D341Med (cell line): ENCODE measurements at regions not wholly inside any gene's neighbourhood (a gene's known extent, or its start where the extent isn't known, plus 50 kb on each side); places are given as distances from the start of the nearest gene placed in this dataset.
A peak's percentile ranks its signal among the peaks of the same experiment; 100 is the strongest.
"Not testable (repeated sequence)": the region's sequence is repeated elsewhere in the genome, so short reads cannot be mapped to it uniquely, and the experiment has no call there.

ENCODE experiments used
- DNase-seq: peaks from one replicate; pipeline ENCODE4 v3.0.0; 2012; ENCODE audit warnings: low spot score

DNA sequence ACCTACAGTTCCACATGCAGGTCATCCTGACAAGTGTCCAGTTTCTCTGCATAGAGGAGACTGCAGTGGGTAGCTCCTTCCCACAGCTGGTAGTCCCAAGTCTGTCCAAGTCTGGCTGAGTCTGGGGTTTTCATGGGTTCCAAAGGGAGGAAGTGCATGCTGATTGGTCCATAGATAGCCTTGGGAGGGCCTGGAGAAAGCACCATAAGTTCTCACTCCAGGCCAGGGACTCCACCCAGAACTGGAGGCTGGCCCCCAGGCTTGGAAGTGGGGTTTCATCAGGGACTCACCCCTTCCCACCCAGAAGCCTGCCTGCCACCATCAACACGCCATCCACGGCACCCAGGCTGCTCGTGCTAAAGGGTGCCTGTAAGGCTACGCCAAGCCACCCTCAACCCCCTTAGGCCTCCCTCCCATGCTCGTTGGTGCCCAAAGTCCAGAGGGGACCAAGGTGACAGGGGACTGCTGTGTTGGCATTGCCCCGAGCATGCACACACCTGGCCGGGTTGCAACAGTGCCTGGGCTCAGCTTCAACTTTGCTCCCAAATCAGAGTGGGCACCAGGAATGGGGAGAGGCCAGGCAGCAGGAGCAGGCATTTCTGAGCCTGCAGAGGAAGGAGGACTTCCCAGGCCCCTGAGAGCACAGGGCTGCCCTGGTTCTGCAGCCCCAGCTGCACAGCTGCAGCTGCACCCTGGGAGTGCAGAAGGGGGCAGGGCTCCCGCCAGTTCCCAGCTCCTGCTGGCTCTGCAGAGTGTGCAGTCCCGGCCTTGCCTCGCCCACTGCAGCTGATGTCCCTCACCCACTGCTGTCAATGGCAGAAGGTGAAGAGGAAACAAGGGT lies 116.5 kb upstream of the MAP2 start:
- DNase-seq, result no peak

DNA sequence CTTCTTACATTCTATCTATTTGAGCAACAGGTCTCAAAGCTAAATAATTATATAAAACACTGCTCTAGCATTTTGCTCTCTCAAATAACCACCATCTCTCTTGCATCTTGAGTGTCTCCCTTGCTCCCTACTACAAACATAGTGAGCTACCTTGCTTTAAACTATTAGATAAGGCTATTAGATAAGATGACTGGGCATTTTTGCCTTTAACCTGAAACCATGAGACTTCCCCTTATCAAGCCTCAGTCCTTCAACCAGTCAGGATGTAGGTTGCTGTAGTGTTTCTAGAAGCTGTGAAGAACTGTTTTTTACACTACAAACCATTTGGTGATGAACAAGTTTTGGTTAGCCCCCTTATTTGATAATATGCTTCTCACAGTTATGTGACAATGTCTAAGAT lies 115.4 kb upstream of the MAP2 start:
- DNase-seq, result no peak

DNA sequence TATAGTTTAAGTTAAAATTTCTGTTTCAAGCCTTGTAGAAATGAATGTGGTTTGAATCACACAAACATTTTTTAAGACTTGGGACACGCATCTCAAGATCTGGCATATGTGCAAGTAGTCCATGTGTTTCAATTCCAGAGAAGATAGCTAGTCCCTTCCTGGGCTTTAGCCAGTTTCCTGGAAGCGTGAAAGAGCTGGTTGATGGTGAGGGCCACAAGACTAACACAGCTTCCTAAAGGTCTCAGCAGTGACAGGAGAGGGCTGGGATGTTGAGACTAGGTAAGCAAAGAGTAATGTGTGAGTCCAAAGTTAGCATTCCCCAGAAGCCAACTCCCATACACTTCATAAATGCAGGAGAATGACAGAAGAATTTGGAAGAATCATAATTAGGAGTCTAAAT lies 111.9 kb upstream of the MAP2 start:
- no peak for DNase-seq

GRCh38 chr2:209312450-209312849 lies 111.4 kb upstream of the MAP2 start:
- not testable (repeated sequence) for DNase-seq

- DNase-seq, result no peak
Observed at GRCh38 chr2:209314653-209315052, 109.2 kb upstream of the MAP2 start.

GRCh38 chr2:209316141-209316540 lies 107.7 kb upstream of the MAP2 start:
- no peak for DNase-seq

GRCh38 chr2:209321076-209321475 lies 102.8 kb upstream of the MAP2 start:
- no peak for DNase-seq

GRCh38 chr2:209321581-209321980 lies 102.3 kb upstream of the MAP2 start:
- DNase-seq, result no peak

GRCh38 chr2:209322041-209322440 lies 101.8 kb upstream of the MAP2 start:
- no peak for DNase-seq

- no peak for DNase-seq
Observed at GRCh38 chr2:209322905-209323512, 100.8 kb upstream of the MAP2 start.

DNA sequence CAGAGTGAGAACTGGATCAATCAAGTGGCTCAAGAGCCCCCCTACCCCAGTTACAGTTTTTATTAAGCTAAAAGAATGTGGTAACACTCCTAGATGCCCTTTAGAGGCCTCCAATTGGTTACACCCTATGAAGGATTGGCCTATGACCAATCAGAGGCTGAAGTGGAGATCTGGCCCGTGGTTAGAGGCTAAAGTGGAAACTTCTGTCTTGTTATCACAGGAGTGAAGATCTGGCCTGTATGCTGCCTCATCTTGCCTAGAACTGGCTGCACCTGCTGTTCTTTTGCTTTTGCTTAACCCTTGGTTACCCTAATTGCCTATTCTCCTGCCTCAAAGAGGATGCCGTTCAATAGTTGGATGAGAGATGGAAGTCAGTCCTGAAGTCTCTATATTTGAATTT lies 100.1 kb upstream of the MAP2 start:
- DNase-seq, result no peak

GRCh38 chr2:209324281-209324680 lies 99.6 kb upstream of the MAP2 start:
- DNase-seq, result no peak

DNA sequence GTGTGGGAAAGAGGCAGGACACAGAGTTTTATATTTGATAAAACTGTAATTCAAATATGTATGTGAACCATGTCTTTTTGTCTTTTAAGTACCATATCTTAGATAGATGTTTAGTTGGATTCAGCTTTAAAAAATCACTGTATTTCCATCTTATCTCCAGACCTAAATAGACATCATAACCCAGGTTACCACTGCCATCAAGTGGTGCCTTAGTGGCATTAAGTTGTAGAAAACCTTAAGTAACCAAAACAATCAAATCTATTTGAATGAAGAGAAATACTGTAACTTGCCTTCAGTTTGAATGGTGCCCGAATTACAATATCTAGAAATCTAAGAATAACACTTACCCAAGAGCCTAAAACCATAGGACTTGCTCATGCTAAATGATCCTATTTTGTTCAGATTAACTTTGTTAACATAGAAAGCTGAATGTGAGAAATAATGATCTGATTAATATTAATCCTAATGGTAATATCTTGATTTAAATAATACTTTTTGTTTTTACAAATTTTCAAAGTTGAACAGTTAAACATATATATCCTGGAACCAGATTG lies 92.5 kb upstream of the MAP2 start:
- DNase-seq, result no peak

DNA sequence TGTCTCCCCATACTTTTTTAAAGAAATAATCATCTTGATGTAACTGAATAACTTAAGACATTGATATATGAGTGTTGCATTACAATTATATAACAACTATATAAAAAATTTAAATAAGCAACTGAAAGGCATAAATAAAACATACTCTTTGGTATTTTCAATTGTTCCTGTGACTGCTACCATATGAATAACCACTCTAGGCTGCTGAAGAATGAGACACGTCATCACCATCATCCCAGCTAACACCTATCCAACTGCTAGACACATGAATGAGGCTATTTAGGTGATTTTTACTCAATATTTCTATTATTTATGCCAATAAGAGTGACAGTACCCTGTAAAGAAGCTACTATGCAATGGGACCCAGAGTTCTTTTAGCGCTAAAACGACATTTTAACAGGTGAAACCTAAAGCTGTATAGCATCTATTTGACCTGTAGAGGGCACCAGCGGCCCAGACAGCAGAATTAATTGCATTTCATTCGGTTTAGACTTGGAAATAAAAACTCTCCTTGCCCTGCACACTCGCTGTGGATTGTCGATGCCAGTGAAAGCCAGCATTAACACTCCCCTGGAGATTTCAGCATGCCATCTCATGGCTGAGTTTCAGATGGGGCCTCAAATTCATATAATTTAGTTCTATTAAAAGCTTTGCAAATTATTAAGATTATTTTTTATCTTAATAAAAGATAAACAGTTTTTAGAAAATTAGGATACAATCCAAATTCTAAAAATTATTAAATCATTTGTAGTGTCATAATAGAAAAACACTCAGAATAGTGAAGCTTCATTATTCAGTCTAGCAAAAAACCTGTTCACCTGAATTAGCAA lies 89.4 kb upstream of the MAP2 start:
- peak; percentile 60 for DNase-seq

DNA sequence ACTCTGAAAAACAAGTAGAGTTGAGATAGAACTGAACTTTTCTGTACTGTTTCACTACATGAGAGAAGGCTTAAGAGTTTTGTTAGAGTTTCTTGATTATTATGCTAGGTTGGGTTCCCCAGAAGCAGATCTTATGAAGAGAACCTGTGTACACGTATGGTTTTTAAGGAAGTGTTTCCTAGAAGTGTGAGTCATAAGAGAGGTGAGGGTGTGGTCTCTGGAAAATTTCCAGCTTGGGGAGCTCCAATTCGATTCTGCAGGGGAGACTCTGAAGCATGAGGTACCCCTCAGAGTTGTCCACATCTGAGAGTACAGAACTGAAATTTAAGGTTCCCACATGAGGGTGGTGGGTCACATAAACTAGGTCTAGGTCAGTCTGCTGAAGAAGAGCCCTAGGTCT lies 83.3 kb upstream of the MAP2 start:
- no peak for DNase-seq

DNA sequence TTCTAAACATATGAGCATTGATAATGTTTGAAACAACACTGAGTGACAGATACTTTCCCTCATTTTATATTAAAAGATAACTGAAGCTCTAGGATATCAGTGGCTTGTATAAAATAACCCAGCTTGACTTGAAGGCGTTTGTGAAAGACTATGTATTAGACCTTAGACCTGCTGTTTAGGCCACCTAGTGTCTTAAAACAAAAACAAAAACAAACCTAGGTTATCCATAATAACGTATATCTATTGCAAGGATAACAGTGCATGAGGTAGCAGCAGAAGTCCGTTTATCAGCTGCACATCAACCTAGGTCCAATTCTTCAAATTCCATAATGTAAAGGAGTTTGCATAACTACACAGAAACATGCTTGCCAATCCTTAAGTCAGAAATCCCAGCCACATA lies 79.5 kb upstream of the MAP2 start:
- DNase-seq, result no peak

- DNase-seq, result no peak
Observed at GRCh38 chr2:209348433-209348832, 75.4 kb upstream of the MAP2 start.

GRCh38 chr2:209351636-209352035 lies 72.2 kb upstream of the MAP2 start:
- no peak for DNase-seq

DNA sequence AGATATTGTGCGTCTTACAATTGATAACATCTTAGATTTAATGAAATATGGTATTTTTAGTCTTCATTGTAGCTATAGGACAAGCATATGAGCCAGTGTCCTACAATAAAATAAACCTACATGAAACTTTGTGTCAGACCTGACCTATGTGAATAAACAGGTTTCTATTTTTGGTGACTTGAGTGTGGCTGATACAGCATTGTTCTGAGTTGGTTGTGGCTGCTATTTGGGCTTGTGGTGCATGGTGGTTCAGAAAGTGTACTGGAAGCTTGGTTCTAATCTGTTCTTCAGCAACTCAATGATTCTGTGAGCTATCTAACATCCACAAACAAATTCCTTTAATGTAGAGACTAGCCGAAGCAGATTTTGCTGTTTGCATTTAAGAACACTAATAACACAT lies 64.9 kb upstream of the MAP2 start:
- no peak for DNase-seq

- no peak for DNase-seq
Observed at GRCh38 chr2:209367075-209367747, 56.6 kb upstream of the MAP2 start.

- no peak for DNase-seq
Observed at GRCh38 chr2:209368406-209368805, 55.4 kb upstream of the MAP2 start.

DNA sequence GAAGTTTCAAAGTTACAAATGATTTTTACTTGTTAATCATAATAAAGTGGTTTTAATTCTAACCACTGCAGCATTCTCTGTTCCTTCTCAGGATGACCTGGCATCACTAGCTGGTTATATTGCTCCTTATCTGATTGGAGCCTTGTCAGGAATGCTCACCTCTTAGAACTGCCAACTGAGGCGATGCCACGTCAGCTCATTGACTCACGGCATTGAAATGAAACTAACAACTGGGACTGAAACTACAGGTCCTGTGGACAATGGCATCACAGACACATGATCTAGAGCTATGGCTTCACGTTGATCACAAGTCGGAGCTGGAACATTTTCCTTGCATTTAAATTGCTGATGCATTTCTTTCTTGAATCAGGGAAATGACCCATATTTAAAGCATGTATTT lies 54.9 kb upstream of the MAP2 start:
- no peak for DNase-seq
